GM12878 (cell line): ENCODE measurements at regions not wholly inside any gene's neighbourhood (a gene's known extent, or its start where the extent isn't known, plus 50 kb on each side); places are given as distances from the start of the nearest gene placed in this dataset.

ENCODE experiments used
- ATAC-seq: fragments of 200-7000 bp; cut with Tn5 transposase; 3 replicates; pipeline ENCODE4 v1.9.1; 2020; ENCODE audit warnings: mild to moderate bottlenecking, moderate library complexity
- BruUV-seq: library from RNA; stranded (reverse); fragments of 400-500 nt; replicated peaks from 2 replicates; lab custom pipeline; 2021; lab: Mats Ljungman, UMichigan
- CTCF ChIA-PET: fragments of 300-600 bp; sonication (Branson Sonifier 250); formaldehyde crosslinking; extraction: SDS; loops from one replicate; lab custom pipeline; 2021; ENCODE audit warnings: inconsistent platforms; lab: Yijun Ruan, JAX
- POLR2A ChIA-PET: fragments of 350-600 bp; formaldehyde crosslinking; extraction: SDS; loops from one replicate; lab custom pipeline; 2021; ENCODE audit warnings: inconsistent platforms; lab: Charles Lee
- RAD21 ChIA-PET: fragments of 300-600 bp; sonication (Branson Sonifier 250); formaldehyde crosslinking; loops from one replicate; lab custom pipeline; 2023; ENCODE audit warnings: antibody characterized with exemption; ENCODE audit not compliant: unreplicated experiment; lab: Charles Lee
- SMC1A ChIA-PET: fragments of 300-600 bp; sonication (Branson Sonifier 250); formaldehyde crosslinking; loops from one replicate; lab custom pipeline; 2023; ENCODE audit not compliant: unreplicated experiment, uncharacterized antibody; lab: Charles Lee
- DNase-seq: peaks from one replicate; pipeline ENCODE4 v3.0.0-alpha.2; 2011; ENCODE audit warnings: low read depth, low spot score
- FAIRE-seq: peaks from 3 replicates; lab custom pipeline; 2011; peaks lifted over from hg19 to GRCh38; lab: Jason Lieb, UNC
- H2AFZ ChIP-seq: 2 replicates; pipeline ENCODE4 v1.6.0; 2011; ENCODE audit warnings: low read depth, low read length, control low read depth; ENCODE audit not compliant: control insufficient read depth
- H3K27ac ChIP-seq: 2 replicates; pipeline ENCODE4 v1.5.1; 2011; ENCODE audit warnings: control low read depth; ENCODE audit not compliant: control insufficient read depth, insufficient read depth
- H3K27me3 ChIP-seq, 2 experiments: replicated peaks in 1 of 2; 2 replicates each; pipeline versions ENCODE4 v1.6.0 to v1.6.1; 2011; ENCODE audit warnings: low read length in 1 of 2; ENCODE audit not compliant: control insufficient read depth in 2 of 2, insufficient read depth in 2 of 2
- H3K36me3 ChIP-seq, 2 experiments: 2 replicates each; pipeline ENCODE4 v1.5.1; 2011; ENCODE audit warnings: low read length in 1 of 2; ENCODE audit not compliant: control insufficient read depth in 2 of 2, insufficient read depth in 2 of 2
- H3K4me1 ChIP-seq: 2 replicates; pipeline ENCODE4 v1.6.1; 2011; ENCODE audit warnings: mild to moderate bottlenecking, low read length, moderate library complexity, mixed read lengths; ENCODE audit not compliant: control insufficient read depth, insufficient read depth
- H3K4me2 ChIP-seq: 2 replicates; pipeline ENCODE4 v1.6.0; 2011; ENCODE audit warnings: control low read depth; ENCODE audit not compliant: control insufficient read depth, insufficient read depth
- H3K4me3 ChIP-seq: fragments of 200-600 bp; sonication (generic); 2 replicates; pipeline ENCODE4 v1.5.1; 2016
- H3K79me2 ChIP-seq: 2 replicates; pipeline ENCODE4 v1.6.0; 2011; ENCODE audit warnings: low read length; ENCODE audit not compliant: control insufficient read depth, insufficient read depth
- H3K9ac ChIP-seq: 2 replicates; pipeline ENCODE4 v1.8.0; 2011; ENCODE audit warnings: low read length, control low read depth, mixed read lengths; ENCODE audit not compliant: control insufficient read depth, insufficient read depth
- H3K9me3 ChIP-seq: replicated peaks from 3 replicates; pipeline ENCODE4 v1.5.1; 2011; ENCODE audit warnings: mild to moderate bottlenecking, low read length; ENCODE audit not compliant: control insufficient read depth, insufficient read depth
- H4K20me1 ChIP-seq: 2 replicates; pipeline ENCODE4 v1.6.0; 2011; ENCODE audit not compliant: control insufficient read depth, insufficient read depth
- BCL3 ChIP-seq: IDR thresholded peaks from 2 replicates; pipeline ENCODE4 v1.6.1; 2011; ENCODE audit warnings: borderline replicate concordance, low read depth, mild to moderate bottlenecking, moderate library complexity, low read length; ENCODE audit not compliant: insufficient read depth, poor library complexity, severe bottlenecking
- BRCA1 ChIP-seq: IDR thresholded peaks from 2 replicates; pipeline ENCODE4 v1.6.1; 2011; ENCODE audit warnings: low read depth, low read length, improper control_type of control experiment
- CHD1 ChIP-seq: IDR thresholded peaks from 2 replicates; pipeline ENCODE4 v1.6.1; 2012; ENCODE audit warnings: low read depth, low read length, improper control_type of control experiment
- HDAC2 ChIP-seq: fragments of 200-600 bp; sonication (generic); IDR thresholded peaks from 2 replicates; pipeline ENCODE4 v1.6.1; 2017
- MAX ChIP-seq: IDR thresholded peaks from 2 replicates; pipeline ENCODE4 v1.6.1; 2012; ENCODE audit warnings: low read depth, low read length, improper control_type of control experiment
- MEF2B ChIP-seq: fragments of 450-650 bp; IDR thresholded peaks from 2 replicates; pipeline ENCODE4 v1.6.1; 2018; ENCODE audit warnings: mild to moderate bottlenecking, moderate library complexity; ENCODE audit not compliant: partially characterized antibody, poor library complexity, severe bottlenecking
- NR2C2 ChIP-seq: IDR thresholded peaks from 2 replicates; pipeline ENCODE4 v1.6.1; 2011; ENCODE audit warnings: borderline replicate concordance, low read depth; ENCODE audit not compliant: control insufficient read depth, insufficient read length
- POLR2A ChIP-seq: IDR thresholded peaks from 2 replicates; pipeline ENCODE4 v1.6.1; 2011; ENCODE audit warnings: low read depth, mild to moderate bottlenecking, low read length
- RCOR1 ChIP-seq: conservative IDR thresholded peaks from 2 replicates; pipeline ENCODE4 v1.6.1; 2012; ENCODE audit warnings: low read depth, low read length, improper control_type of control experiment
- RUNX3 ChIP-seq: IDR thresholded peaks from 2 replicates; pipeline ENCODE4 v1.6.1; 2012; ENCODE audit warnings: low read length, inconsistent platforms
- SIN3A ChIP-seq: IDR thresholded peaks from 2 replicates; pipeline ENCODE4 v1.6.1; 2012; ENCODE audit warnings: low read depth, low read length, improper control_type of control experiment
- SMAD5 ChIP-seq: IDR thresholded peaks from 2 replicates; pipeline ENCODE4 v1.6.1; 2016; ENCODE audit warnings: antibody characterized with exemption, low read depth
- SREBF1 ChIP-seq: IDR thresholded peaks from 2 replicates; pipeline ENCODE4 v1.6.1; 2012; ENCODE audit warnings: mild to moderate bottlenecking, low read length
- TCF3 ChIP-seq: IDR thresholded peaks from 2 replicates; pipeline ENCODE4 v1.6.1; 2012; ENCODE audit warnings: low read depth, mild to moderate bottlenecking, low read length, borderline replicate concordance; ENCODE audit not compliant: insufficient read depth
- WGBS: methylation state at CpG from one replicate; pipeline ENCODE4 v1.1.6; 2016; ENCODE audit warnings: low lambda C conversion rate; ENCODE audit not compliant: insufficient replicate concordance, insufficient coverage; ENCODE audit errors: missing lambda C conversion rate; 5-methylcytosine and 5-hydroxymethylcytosine counted together
- in situ Hi-C: fragments of 300-500 bp; cut with MboI; formaldehyde crosslinking; loops from 9 replicates; pipeline ENCODE4 v1.14.3; 2018; ENCODE audit warnings: mixed read lengths
- intact Hi-C: fragments of 100-400 bp; cut with micrococcal nuclease; formaldehyde crosslinking; loops from one replicate; pipeline ENCODE4 v1.14.2; 2022; ENCODE audit not compliant: unreplicated experiment
- TF ChIP-seq, protein P1 (sequence below): fragments of 450-650 bp; IDR thresholded peaks from 2 replicates; pipeline ENCODE4 v1.6.1; 2017; ENCODE audit warnings: mild to moderate bottlenecking
- TF ChIP-seq, protein P2 (sequence below): fragments of 450-650 bp; formaldehyde crosslinking; IDR thresholded peaks from 2 replicates; pipeline ENCODE4 v1.4.0; 2022; ENCODE audit warnings: mild to moderate bottlenecking, moderate library complexity
- TF ChIP-seq, protein P3 (sequence below): fragments of 450-650 bp; IDR thresholded peaks from 2 replicates; pipeline ENCODE4 v1.6.1; 2018; ENCODE audit warnings: mild to moderate bottlenecking, low read depth, moderate library complexity; ENCODE audit not compliant: partially characterized antibody

- no peak overlapping the region for H3K4me2 ChIP-seq
- 67% methylated on average over 3 of the region's 3 CpGs for WGBS
- H3K27me3 ChIP-seq, result no peaks in the 10 kb centered on the region
- ChIA-PET RAD21 (no interaction called here), POLR2A (no interaction called here), SMC1A (interaction anchor here (0.7 kb wide), 1 partner anchor 1798 kb away, joined by 3 read pairs; no protein-coding TSS in a partner anchor), CTCF (no interaction called here)
- H2AFZ ChIP-seq, result no peak overlapping the region
- intact Hi-C loops (no loop called here), in situ Hi-C loops (no loop called here)
- H3K27ac ChIP-seq, result no peak overlapping the region
- no peaks in the 10 kb centered on the region for H4K20me1 ChIP-seq
- no peaks in the 10 kb centered on the region for H3K79me2 ChIP-seq
- H3K9me3 ChIP-seq, result no peaks in the 10 kb centered on the region; the same call in 2 of the 3 replicates
- H3K36me3 ChIP-seq, result no peaks in the 10 kb centered on the region
- no peak for ATAC-seq
- H3K4me3 ChIP-seq, result no peak overlapping the region
- no peak overlapping the region for H3K9ac ChIP-seq
- H3K4me1 ChIP-seq, result no peaks in the 10 kb centered on the region
- no peak for FAIRE-seq
- no peak for DNase-seq
- BruUV-seq, result no TSS peak
- TF ChIP-seq CHD1, result no peak
- TF ChIP-seq NR2C2, result no peak
- TF ChIP-seq HDAC2, result no peak
- TF ChIP-seq MAX, result no peak
- TF ChIP-seq RUNX3, result no peak
- no peak for TF ChIP-seq SIN3A
- TF ChIP-seq SREBF1, result no peak
- TF ChIP-seq BCL3, result no peak
- no peak for TF ChIP-seq BRCA1
- TF ChIP-seq, protein P1, sequence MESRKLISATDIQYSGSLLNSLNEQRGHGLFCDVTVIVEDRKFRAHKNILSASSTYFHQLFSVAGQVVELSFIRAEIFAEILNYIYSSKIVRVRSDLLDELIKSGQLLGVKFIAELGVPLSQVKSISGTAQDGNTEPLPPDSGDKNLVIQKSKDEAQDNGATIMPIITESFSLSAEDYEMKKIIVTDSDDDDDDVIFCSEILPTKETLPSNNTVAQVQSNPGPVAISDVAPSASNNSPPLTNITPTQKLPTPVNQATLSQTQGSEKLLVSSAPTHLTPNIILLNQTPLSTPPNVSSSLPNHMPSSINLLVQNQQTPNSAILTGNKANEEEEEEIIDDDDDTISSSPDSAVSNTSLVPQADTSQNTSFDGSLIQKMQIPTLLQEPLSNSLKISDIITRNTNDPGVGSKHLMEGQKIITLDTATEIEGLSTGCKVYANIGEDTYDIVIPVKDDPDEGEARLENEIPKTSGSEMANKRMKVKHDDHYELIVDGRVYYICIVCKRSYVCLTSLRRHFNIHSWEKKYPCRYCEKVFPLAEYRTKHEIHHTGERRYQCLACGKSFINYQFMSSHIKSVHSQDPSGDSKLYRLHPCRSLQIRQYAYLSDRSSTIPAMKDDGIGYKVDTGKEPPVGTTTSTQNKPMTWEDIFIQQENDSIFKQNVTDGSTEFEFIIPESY, result no peak
- no peak for TF ChIP-seq RCOR1
- TF ChIP-seq, protein P2, sequence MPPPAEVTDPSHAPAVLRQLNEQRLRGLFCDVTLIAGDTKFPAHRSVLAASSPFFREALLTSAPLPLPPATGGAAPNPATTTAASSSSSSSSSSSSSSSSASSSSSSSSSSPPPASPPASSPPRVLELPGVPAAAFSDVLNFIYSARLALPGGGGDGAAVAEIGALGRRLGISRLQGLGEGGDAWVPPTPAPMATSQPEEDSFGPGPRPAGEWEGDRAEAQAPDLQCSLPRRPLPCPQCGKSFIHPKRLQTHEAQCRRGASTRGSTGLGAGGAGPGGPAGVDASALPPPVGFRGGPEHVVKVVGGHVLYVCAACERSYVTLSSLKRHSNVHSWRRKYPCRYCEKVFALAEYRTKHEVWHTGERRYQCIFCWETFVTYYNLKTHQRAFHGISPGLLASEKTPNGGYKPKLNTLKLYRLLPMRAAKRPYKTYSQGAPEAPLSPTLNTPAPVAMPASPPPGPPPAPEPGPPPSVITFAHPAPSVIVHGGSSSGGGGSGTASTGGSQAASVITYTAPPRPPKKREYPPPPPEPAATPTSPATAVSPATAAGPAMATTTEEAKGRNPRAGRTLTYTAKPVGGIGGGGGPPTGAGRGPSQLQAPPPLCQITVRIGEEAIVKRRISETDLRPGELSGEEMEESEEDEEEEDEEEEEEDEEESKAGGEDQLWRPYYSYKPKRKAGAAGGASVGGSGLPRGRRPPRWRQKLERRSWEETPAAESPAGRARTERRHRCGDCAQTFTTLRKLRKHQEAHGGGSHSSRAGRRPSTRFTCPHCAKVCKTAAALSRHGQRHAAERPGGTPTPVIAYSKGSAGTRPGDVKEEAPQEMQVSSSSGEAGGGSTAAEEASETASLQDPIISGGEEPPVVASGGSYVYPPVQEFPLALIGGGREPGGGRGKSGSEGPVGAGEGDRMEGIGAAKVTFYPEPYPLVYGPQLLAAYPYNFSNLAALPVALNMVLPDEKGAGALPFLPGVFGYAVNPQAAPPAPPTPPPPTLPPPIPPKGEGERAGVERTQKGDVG (CRISPR knock-in tag), result no peak
- TF ChIP-seq TCF3, result no peak
- no peak for TF ChIP-seq SMAD5
- TF ChIP-seq MEF2B, result no peak
- TF ChIP-seq POLR2A, result no peak
- TF ChIP-seq, protein P3, sequence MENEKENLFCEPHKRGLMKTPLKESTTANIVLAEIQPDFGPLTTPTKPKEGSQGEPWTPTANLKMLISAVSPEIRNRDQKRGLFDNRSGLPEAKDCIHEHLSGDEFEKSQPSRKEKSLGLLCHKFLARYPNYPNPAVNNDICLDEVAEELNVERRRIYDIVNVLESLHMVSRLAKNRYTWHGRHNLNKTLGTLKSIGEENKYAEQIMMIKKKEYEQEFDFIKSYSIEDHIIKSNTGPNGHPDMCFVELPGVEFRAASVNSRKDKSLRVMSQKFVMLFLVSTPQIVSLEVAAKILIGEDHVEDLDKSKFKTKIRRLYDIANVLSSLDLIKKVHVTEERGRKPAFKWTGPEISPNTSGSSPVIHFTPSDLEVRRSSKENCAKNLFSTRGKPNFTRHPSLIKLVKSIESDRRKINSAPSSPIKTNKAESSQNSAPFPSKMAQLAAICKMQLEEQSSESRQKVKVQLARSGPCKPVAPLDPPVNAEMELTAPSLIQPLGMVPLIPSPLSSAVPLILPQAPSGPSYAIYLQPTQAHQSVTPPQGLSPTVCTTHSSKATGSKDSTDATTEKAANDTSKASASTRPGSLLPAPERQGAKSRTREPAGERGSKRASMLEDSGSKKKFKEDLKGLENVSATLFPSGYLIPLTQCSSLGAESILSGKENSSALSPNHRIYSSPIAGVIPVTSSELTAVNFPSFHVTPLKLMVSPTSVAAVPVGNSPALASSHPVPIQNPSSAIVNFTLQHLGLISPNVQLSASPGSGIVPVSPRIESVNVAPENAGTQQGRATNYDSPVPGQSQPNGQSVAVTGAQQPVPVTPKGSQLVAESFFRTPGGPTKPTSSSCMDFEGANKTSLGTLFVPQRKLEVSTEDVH, result no peak
Observed at GRCh38 chr6:79369026-79369425, 134.5 kb upstream of the HMGN3 start.
